ENCODE measurements at regions not wholly inside any gene's neighbourhood (a gene's known extent, or its start where the extent isn't known, plus 50 kb on each side); places are given as distances from the start of the nearest gene placed in this dataset.
"Not testable (repeated sequence)": the region's sequence is repeated elsewhere in the genome, so short reads cannot be mapped to it uniquely, and the experiment has no call there.

GRCh38 chr6:1445650-1446330 lies 56.4 kb downstream of the FOXF2 start:
- H3K4me3 ChIP-seq (ENCODE audit: low read length), result no peak overlapping the region
- TF ChIP-seq CTCF (IDR thresholded peaks at IDR 0.05), result no peak
- peaks cover 0 to 7% of the 10 kb centered on the region in 2 experiments for H3K9me3 ChIP-seq (ENCODE audit: control insufficient read depth in 1 of 2, insufficient read depth in 1 of 2, low read length in 2 of 2)
- H3K36me3 ChIP-seq (ENCODE audit: insufficient read depth, low read length), result no peaks in the 10 kb centered on the region
- POLR2A ChIA-PET, result no interaction called here
- DNase-seq (no peak), ATAC-seq (ENCODE audit: poor library complexity) (no peak)
- H3K4me1 ChIP-seq (ENCODE audit: insufficient read depth, low read length), result no peaks in the 10 kb centered on the region
- peaks cover 2 to 4% of the 10 kb centered on the region in 2 experiments for H3K27me3 ChIP-seq (ENCODE audit: control insufficient read depth in 1 of 2, insufficient read depth in 2 of 2, low read length in 2 of 2)
- Mint-ChIP-seq H3K4me3 (no peak overlapping the region), H3K27me3 (peaks cover 42% of the 10 kb centered on the region), H3K27ac (no peak overlapping the region), H3K4me1 (ENCODE audit: low read depth) (no peaks in the 10 kb centered on the region), H3K9me3 (peaks cover 4% of the 10 kb centered on the region), H3K36me3 (ENCODE audit: low read depth) (no peaks in the 10 kb centered on the region)
- no peak overlapping the region for H3K27ac ChIP-seq (ENCODE audit: low read depth in 1 of 2, low read length in 2 of 2)
- intact Hi-C loops (cut with DNase I, micrococcal nuclease), result no loop called here
- CTCF ChIA-PET, result no interaction called here

GRCh38 chr6:1449896-1450295 lies 60.5 kb downstream of the FOXF2 start:
- intact Hi-C loops (cut with DNase I, micrococcal nuclease), result no loop called here
- Mint-ChIP-seq H3K9me3 (peaks cover 7% of the 10 kb centered on the region), H3K4me1 (ENCODE audit: low read depth) (no peaks in the 10 kb centered on the region), H3K36me3 (ENCODE audit: low read depth) (no peaks in the 10 kb centered on the region), H3K27me3 (peaks cover 56% of the 10 kb centered on the region), H3K27ac (no peak overlapping the region), H3K4me3 (no peak overlapping the region)
- no peak for TF ChIP-seq CTCF (IDR thresholded peaks at IDR 0.05)
- H3K36me3 ChIP-seq (ENCODE audit: insufficient read depth, low read length), result no peaks in the 10 kb centered on the region
- no peak overlapping the region for H3K27ac ChIP-seq (ENCODE audit: low read depth in 1 of 2, low read length in 2 of 2)
- peaks cover 0 to 9% of the 10 kb centered on the region in 2 experiments for H3K9me3 ChIP-seq (ENCODE audit: control insufficient read depth in 1 of 2, insufficient read depth in 1 of 2, low read length in 2 of 2)
- ChIA-PET POLR2A (no interaction called here), CTCF (no interaction called here)
- no peaks in the 10 kb centered on the region for H3K4me1 ChIP-seq (ENCODE audit: insufficient read depth, low read length)
- no peak for ATAC-seq (ENCODE audit: poor library complexity)
- H3K27me3 ChIP-seq (ENCODE audit: control insufficient read depth in 1 of 2, insufficient read depth in 2 of 2, low read length in 2 of 2), result peaks cover 0 to 3% of the 10 kb centered on the region in 2 experiments
- DNase-seq, result no peak
- H3K4me3 ChIP-seq (ENCODE audit: low read length), result no peak overlapping the region

- intact Hi-C loops (cut with DNase I, micrococcal nuclease), result no loop called here
Observed at GRCh38 chr6:1453024-1453423, 63.6 kb downstream of the FOXF2 start.

GRCh38 chr6:1456816-1457215 lies 67.4 kb downstream of the FOXF2 start:
- H3K4me1 ChIP-seq (ENCODE audit: insufficient read depth, low read length); H3K27ac ChIP-seq (ENCODE audit: low read depth in 1 of 2, low read length in 2 of 2); H3K9me3 ChIP-seq (ENCODE audit: control insufficient read depth in 1 of 2, insufficient read depth in 1 of 2, low read length in 2 of 2); H3K4me3 ChIP-seq (ENCODE audit: low read length); H3K27ac Mint-ChIP-seq; CTCF ChIA-PET; H3K4me1 Mint-ChIP-seq (ENCODE audit: low read depth); intact Hi-C loops (cut with DNase I, micrococcal nuclease); H3K36me3 ChIP-seq (ENCODE audit: insufficient read depth, low read length); DNase-seq; H3K9me3 Mint-ChIP-seq; H3K27me3 ChIP-seq (ENCODE audit: control insufficient read depth in 1 of 2, insufficient read depth in 2 of 2, low read length in 2 of 2); POLR2A ChIA-PET; H3K4me3 Mint-ChIP-seq; ATAC-seq (ENCODE audit: poor library complexity); H3K36me3 Mint-ChIP-seq (ENCODE audit: low read depth): not testable (repeated sequence)
- peaks cover 15% of the 10 kb centered on the region for H3K27me3 Mint-ChIP-seq

More at GRCh38 chr6:1453024-1453423, 63.6 kb downstream of the FOXF2 start:
- ATAC-seq (ENCODE audit: poor library complexity) (no peak), DNase-seq (no peak)
- POLR2A ChIA-PET, result no interaction called here
- peaks cover 48% of the 10 kb centered on the region for H3K27me3 Mint-ChIP-seq
- Histone ChIP-seq H3K27ac (ENCODE audit: low read depth in 1 of 2, low read length in 2 of 2) (no peak overlapping the region), H3K9me3 (ENCODE audit: control insufficient read depth in 1 of 2, insufficient read depth in 1 of 2, low read length in 2 of 2) (peaks cover 0 to 6% of the 10 kb centered on the region in 2 experiments), H3K4me1 (ENCODE audit: insufficient read depth, low read length) (no peaks in the 10 kb centered on the region), H3K27me3 (ENCODE audit: control insufficient read depth in 1 of 2, insufficient read depth in 2 of 2, low read length in 2 of 2) (no peaks in the 10 kb centered on the region), H3K36me3 (ENCODE audit: insufficient read depth, low read length) (no peaks in the 10 kb centered on the region), H3K4me3 (ENCODE audit: low read length) (no peak overlapping the region)
- no peak overlapping the region for H3K4me3 Mint-ChIP-seq
- no peak for TF ChIP-seq CTCF (IDR thresholded peaks at IDR 0.05)
- peaks cover 7% of the 10 kb centered on the region for H3K9me3 Mint-ChIP-seq
- CTCF ChIA-PET, result no interaction called here
- H3K36me3 Mint-ChIP-seq (ENCODE audit: low read depth), result no peaks in the 10 kb centered on the region
- H3K27ac Mint-ChIP-seq, result no peak overlapping the region
- H3K4me1 Mint-ChIP-seq (ENCODE audit: low read depth), result no peaks in the 10 kb centered on the region

Data from CD4-positive, alpha-beta T cell (primary cell).